GM21717 (cell line): ENCODE measurements at regions not wholly inside any gene's neighbourhood (a gene's known extent, or its start where the extent isn't known, plus 50 kb on each side); places are given as distances from the start of the nearest gene placed in this dataset.
A peak's percentile ranks its signal among the peaks of the same experiment; 100 is the strongest.
"Not testable (repeated sequence)": the region's sequence is repeated elsewhere in the genome, so short reads cannot be mapped to it uniquely, and the experiment has no call there.

Experiments used
- ATAC-seq: cut with Tn5 transposase; IDR thresholded peaks from one replicate; pipeline ENCODE4 v1.9.1; 2021; ENCODE audit warnings: mild to moderate bottlenecking, moderate library complexity; ENCODE audit not compliant: unreplicated experiment

DNA sequence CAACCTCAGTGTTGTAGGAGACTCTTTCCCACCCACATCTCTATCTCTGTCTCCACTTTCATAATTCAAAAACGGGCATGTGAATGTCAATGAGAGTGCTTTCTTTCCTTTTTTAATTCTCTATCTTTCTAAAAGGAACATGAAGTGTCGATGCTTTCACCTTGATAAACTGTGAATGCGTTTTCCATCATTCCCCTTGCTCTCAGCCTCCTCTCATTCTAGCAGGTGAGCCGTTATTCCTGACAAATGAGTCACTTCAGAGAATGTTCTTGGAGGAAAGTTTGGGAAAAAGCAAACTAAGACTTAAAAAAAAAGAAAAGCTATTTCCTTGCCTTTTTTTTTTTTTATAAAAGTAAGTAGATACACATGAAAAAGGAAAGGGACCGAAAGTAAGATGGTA, 226.0 kb upstream of the C1orf87 start:
- no peak for ATAC-seq

DNA sequence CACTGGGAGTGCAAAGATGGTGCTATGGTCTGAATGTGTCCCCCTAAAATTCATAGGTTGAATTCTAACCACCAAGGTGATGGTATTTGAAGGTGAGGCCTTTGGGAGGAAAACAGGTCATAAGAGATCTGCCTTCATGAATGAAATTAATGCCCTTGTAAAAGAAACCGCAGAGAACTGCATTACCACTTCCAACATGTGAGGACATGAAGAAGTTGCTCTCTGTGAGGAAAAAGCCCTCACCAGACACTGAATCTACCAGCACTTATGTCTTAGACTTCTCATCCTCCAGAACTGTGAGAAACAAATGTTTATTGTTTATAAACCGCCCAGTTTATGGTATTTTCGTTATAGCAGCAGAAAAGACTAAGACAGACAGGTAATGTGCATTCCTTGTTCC, 224.7 kb upstream of the C1orf87 start:
- ATAC-seq, result no peak

DNA sequence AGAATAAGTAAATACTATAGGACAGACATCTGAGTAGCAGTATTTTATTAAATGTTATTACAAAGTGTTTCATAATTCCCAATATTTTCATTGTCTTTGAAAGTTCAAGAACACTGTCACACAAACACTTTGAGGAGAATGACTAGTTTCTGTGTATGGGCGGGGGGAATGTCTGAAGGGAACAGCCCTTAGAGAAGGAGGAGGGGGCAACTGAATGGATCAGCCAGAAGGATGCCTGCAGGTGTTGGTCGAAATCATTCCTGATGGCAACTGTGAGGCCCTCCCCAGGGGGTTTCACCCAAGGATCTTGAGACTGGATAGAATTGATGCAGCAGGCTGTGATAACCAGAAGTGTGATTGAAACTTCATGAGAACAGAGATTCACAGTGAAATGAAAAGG, 223.2 kb upstream of the C1orf87 start:
- no peak for ATAC-seq

DNA sequence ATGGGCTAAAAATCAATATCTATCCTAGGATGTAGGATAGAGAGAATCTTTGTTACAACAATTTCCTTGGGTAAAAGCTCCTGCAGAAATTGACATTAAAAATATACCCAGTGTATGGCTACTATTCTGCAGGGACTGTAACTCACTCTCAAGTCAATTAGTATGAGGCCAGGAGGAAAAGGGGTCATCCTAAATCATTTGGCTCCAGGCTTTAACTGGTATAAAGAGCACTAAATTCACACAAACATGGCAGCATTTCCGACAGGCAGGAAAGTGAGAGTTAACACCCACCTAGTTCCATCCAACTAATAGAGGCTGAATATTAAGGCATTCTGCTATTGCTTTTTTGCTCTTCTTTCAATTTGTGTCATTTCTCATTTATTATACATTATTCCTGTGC, 218.6 kb upstream of the C1orf87 start:
- ATAC-seq, result no peak

DNA sequence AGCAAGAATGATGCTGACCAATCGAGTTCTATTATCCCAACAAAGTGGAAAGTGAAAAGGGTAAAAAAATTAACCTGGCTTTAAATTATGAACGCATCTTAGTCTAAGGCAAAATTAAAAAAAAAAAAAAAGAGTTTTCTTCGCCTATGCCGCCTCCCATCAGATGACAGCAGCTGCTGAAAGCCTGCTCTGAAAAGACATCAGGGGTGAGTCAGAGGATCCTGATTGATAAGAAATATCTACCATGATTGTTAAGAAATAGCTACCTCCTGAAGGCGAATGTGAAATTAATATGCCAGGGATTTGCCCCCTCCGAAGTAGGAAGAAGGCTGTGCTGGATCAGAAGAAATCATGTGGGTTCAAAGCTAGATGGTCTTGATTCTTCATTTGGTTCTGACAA, 216.8 kb upstream of the C1orf87 start:
- no peak for ATAC-seq

DNA sequence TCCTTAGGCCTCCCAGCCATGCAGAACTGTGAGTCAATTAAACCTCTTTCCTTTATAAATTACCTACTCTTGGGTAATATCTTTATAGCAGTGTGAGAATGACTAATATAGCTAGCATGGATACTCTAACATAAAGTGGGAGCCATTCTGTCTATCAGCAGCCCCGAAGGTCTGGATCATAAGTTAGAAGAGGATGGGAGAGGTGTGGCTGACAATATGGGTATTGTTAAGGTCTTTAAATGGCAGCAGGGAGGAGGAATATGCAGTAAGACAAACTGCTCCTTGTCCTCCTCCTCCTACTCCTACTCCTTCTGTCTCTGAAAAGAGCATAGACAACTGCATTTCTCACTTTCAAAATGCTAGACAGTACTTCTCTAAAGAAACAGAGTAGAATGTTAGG, 214.0 kb upstream of the C1orf87 start:
- ATAC-seq, result no peak

DNA sequence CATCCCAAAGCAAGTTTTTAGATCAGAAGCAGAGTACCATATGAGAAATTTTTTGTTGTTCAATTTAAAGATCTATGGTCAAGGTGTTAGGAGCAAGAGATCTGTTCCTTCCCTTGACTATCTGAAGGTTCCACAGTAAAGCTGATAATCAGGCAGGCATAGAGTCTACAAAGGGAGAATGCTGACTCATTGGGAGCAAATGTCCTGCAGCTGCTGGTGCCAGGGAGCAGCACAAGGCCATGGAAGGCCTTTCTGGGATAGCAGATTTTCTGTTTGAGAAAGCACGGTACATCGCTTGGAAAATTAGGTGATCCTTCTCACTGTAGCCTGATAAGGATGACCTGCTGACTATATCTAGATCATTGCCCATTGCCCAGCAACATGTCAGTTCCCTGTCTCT, 210.1 kb upstream of the C1orf87 start:
- no peak for ATAC-seq

DNA sequence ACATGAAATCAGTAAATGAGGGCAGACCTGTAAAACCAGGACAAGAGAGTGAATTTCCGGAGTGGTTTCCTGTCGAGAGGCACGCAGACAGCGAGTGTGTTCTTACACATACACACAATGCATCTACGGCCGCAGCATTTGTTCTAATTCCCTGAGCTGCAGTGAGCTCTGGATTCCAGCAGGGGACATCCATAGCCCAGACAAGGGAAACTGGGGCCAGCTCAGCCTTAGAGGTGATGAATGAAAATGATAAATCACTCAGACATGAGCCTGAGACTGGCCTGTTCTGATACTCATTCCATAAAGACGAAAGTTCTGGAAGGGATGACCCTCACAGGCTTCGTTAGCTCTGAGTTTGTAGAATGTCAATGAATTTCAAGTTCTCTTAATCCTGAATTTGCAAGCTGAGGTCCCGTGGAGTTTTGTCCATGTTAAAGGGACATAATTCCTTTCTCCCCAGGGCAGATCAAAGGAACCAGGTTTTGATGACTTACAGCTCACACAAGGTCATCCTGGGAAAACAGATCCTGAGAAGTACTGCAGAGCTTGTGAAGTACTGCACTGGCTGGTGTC, 207.9 kb upstream of the C1orf87 start:
- ATAC-seq, result peak; percentile 93

DNA sequence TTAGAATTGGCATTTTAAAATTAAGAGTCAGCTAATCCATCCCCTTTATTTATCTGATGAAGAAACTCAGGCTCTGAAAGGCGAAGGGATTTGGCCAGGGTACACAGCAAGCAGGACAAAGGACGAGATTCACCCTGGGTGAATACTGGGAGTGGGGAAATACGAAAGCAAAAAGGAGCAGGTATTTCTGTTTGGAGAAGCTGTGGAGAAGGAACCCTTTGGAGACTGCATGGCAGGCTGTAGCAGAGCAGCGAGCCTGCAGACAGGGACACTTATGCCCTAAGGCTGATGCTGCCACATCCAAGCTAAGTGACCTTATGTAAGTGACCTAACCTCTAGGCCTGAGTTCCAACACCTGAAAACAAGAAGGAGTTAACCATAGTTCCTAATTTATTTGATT, 207.2 kb upstream of the C1orf87 start:
- ATAC-seq, result no peak

DNA sequence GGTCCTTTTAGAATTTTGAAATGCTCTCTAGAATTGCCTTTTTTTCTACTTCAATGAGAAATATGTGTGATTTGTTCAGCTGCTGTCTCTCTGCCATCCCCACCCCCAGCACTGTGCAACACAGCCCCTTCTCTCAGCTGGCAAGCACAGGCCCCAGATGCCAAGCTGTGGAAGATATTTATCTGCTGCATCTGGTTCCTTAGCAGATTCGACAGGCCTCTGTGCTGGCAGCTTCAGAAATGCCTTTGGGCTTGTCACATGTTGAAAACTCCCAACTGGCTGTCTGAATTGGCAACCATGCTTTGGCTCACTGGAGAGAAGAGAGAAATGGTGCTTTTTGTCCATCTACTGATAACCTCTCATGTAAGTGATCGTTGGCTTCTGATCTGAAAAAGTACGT, 206.7 kb upstream of the C1orf87 start:
- no peak for ATAC-seq

DNA sequence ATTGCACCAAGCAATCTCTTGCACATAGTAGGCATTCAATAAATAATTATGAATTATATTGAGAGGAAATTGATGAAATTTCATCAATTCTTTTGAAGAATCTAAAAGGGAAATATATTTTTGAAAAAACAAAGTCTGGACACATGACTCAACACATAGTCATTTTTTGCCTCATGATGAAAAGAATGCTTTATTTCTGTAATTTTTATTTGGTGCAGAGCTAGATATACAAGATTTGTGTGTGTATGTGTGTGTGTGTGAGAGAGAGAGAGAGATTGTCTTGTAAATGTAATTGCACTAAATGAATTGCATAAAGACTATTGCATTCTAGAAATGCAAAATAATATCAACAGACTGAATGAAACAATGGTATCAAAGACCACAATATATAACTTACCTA, 206.2 kb upstream of the C1orf87 start:
- no peak for ATAC-seq

DNA sequence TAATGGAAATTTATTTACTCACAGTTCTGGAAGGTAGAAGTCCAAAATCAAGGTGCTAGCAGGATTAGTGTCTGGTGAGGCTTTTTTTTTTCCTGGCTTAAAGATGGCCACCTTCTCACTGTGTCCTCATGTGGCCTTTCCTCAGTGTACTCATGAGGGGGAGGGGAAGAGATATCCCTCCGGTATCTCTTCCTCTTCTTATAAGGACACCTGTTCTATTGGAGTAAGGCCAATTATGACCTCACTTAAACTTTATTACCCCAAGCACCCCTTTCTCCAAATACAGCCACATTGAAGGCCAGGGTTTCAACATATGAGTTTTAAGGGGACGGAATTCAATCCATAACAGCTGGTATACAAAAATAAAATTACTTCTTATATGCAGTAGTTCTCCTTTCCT, 203.7 kb upstream of the C1orf87 start:
- no peak for ATAC-seq

DNA sequence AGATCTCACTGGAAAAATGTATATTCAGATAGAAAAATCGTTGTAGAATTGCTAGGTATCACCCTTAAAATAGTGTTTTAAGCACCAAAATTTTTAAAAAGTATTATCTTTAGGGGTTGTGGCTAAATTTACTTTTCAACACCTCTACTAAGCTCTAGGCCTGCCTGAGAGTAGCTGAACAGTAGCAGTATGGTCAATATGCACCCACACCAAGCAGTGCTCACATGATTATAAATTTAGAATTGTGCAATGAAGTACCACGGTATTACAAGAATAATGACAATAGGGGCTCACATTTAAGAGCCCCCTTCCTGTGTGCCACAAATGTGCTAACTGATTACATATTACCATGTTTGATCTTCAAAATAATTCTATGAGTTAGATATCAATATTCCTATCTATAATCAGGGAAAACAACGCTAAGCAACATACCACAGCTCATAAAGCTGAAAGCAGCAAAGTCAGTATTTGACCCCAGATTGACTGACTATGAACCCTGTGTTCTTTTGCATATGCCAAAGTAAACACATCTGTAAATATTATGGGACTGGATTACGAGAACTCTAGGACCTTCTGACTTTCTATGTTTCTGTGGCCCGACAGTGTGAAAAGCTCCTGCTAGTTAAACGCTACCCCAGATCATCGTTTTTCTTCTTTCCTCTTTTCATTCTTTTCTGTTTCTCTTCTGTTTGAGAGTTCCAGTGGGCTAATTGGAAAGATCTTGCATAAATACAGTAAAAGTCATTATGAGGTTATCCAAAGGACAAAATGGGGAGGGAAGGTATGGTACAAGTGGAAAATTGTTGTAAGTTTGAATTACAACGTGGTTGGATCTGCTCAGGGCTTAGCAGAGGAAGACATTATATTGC, 201.1 kb upstream of the C1orf87 start:
- ATAC-seq, result no peak

DNA sequence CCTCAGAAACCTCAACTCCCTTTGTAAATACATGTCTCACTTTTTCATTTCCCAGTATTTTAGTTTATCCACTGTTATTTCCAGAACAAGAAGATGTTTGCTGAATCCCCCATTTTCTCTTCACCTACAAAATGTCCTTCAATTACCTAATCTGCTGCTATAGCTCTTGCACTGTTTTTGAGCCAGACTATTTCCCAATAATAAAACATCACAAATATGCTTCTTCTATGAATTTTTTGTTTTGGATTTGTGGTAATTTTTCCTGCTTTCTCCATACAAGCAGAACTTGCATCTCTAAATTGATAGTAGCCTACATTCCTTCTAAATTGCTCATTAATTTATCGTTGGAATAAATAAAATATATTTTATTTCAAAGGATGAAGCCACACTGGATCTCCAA, 199.6 kb upstream of the C1orf87 start:
- ATAC-seq, result no peak

DNA sequence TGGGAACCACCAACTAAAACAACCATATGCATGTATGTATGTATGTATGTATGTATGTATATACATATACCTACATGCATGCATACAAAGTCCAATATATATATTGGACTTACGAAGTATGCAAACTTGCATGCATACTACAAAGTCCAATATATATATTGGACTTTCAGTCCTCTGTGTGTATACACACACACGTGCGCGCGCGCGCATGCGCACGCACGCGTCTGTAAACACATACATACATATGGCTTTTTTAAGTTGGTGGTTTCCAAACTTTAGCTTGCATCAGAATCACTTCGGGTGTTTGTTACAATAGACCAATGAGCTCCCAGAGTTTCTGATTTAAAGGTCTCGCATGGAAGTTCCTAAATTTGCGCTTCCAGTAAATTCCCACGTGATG, 197.5 kb upstream of the C1orf87 start:
- ATAC-seq, result no peak

DNA sequence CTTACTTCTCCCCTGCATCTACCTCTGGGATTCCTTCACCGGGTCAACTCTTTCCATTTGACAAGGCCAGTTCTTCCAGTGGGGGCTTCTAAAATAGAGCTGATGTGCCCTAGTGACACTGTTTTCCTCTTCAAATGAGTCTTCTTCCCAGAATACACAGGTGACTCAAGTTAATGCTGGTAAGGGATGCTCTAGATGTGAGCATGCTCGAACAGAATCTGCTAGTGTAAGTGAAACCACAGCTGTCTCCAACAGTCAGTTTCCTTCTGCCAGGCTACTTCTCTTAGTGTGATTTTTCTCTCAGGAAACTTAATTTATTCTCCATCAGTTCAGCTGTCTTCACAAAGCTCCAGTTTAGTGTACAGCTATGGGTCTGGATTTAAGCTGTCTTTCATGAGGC, 194.9 kb upstream of the C1orf87 start:
- no peak for ATAC-seq

DNA sequence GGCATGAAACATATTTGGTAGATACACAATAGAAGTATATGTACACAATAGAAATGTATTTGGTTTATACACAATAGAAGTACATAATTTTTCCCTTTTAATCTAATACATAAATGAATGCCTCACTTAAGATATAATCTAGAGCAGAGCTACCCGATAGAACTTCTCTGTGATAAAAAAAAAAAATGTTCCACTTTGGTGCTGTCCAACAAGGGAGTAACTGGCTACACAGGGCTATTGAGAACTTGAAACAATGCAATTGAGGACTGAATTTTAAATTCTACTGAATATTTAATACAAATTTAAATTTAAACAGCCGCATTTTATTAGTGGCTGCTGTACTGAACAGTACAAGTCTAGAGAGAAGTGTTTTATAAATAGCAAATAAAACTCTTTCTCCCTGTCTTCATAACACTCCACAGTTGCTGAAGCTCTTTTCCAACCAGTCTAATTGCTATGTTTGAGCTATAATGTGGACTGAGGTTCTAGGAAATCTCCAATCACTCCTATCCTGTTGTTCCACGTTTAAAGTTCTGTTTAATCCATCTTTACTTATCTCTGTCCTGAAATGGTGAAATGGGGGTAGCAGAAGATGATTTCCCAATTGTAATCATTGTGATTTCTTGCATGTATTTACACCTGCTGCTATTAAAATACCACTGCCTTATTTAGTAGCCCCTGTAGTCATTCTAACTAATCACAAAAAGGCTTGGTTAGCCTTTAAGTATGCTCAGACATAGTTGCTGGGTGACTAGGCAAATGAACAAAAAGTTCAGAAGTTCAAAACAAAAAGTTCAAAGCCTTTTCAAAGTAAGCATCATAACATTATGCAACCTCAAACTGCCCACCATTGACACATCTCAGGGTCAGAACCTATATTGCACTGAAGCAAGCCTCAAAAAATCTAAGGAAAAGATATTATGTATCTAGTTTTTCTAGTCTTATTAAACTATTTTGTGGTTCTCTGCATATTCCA, 192.3 kb upstream of the C1orf87 start:
- ATAC-seq, result no peak

DNA sequence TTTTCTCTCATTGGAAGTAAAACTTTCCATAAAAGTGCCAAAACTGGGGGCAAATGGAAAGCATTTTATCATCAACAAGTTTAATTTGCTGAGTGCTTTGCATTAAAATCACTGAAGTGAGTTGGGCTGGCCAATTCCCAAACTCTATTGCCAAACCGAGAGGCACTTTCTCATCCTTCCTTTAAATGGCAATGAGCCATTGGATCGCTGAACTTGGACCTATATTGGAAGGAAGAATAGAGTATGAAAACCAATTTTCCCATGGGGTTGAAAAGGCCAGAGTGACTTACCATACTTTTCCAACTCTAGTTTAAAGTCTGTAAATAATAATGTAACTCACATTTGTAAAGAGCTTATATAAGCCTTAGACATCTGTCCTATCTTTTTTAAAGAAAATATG, 189.1 kb upstream of the C1orf87 start:
- no peak for ATAC-seq

DNA sequence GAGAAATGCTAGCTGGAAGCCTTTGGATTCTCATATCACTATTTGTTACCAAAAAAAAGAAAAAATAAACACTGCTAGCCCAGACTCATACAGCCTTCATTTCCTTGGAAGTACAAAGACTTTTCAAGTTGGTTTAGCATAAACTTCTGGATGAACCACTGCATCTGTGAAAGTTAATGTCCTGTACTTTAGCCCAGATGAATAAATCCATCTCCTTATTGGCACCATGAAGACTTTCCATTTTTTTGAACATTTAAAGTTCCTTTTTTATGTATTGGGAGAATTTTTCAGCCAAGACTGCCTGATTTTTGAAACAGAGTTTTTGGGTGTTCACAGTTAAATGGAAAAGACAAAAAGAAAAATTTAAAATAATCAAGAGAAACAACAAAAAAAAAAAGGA, 184.0 kb upstream of the C1orf87 start:
- ATAC-seq, result no peak

DNA sequence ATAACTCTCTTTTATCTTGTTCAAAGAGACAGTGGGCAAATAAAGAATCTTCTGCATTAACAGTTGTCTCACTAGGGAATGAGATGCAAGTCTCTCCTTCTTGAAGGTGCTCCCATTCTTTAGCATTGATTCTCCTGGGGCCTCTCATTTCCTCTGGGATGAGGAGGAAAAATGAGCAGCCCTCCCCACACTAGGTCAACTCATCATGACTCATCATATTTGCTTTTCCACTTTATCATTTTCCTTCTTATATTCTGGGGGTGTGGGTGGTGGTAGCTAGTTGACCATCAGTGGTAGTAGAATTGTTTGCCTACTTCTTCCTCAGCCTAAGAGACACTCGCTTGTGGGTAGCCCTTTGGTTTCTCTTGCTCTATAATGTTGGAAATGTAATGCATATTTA, 182.0 kb upstream of the C1orf87 start:
- ATAC-seq, result no peak

DNA sequence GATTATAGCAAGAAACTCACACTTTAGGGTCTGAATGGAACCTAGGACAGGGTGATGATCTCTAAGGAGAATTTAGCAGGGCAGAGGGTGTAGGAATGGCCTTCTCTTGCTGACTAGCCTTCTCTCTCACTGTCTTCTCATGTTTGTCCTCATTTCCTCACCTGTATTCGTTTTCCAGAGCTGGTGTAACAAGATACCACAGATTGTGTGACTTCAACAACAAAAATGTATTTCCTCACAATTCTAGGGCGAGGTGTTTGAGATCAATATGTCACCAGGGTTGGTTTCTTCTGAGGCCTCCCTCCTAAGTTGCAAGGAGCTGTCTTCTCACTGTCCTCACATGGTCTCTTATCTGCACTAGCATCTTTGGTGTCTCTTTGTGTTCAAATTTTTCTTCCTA, 177.9 kb upstream of the C1orf87 start:
- ATAC-seq, result no peak

DNA sequence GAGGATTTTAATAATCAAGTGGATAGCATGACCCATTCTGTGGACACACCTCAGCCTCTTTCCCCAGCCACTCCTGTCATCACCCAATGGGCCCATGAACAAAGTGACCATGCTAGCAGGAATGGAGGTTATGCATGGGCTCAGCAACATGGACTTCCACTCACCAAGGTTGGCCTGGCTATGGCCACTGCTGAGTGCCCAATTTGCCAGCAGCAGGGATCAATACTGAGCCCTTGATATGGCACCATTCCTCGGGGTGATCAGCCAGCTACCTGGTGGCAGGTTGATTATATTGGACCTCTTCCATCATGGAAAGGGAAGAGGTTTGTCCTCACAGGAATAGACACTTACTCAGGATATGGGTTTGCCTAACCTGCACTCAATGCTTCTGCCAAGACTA, 173.9 kb upstream of the C1orf87 start:
- ATAC-seq, result not testable (repeated sequence)
